ENCODE measurements at regions not wholly inside any gene's neighbourhood (a gene's known extent, or its start where the extent isn't known, plus 50 kb on each side); places are given as distances from the start of the nearest gene placed in this dataset.

GRCh38 chr6:27025351-27025750 lies 222.2 kb upstream of the PRSS16 start (continued):
- no peak for TF ChIP-seq AFF4 (CRISPR knock-in tag; IDR thresholded peaks at IDR 0.05; ENCODE audit: borderline replicate concordance)
- TF ChIP-seq ZNF423 (CRISPR knock-in tag; IDR thresholded peaks at IDR 0.05) = no peak
- TF ChIP-seq E2F4 (CRISPR knock-in tag; IDR thresholded peaks at IDR 0.05; ENCODE audit: borderline replicate concordance, low read depth) = no peak
- no peak for TF ChIP-seq GABPB1 (CRISPR knock-in tag; IDR thresholded peaks at IDR 0.05)
- no peak for TF ChIP-seq CREB1 (CRISPR knock-in tag; IDR thresholded peaks at IDR 0.05)
- TF ChIP-seq ZNF219 (CRISPR knock-in tag; IDR thresholded peaks at IDR 0.05; ENCODE audit: borderline replicate concordance) = no peak
- no peak for TF ChIP-seq IRF2 (CRISPR knock-in tag; IDR thresholded peaks at IDR 0.05; ENCODE audit: borderline replicate concordance, low read depth)
- TF ChIP-seq MAX (CRISPR knock-in tag; IDR thresholded peaks at IDR 0.05) = no peak
- TF ChIP-seq JAZF1 (CRISPR knock-in tag; IDR thresholded peaks at IDR 0.05) = no peak
- TF ChIP-seq NR3C1 (CRISPR knock-in tag; conservative IDR thresholded peaks at IDR 0.05; ENCODE audit: low read depth) = no peak
- TF ChIP-seq RORB (CRISPR knock-in tag; IDR thresholded peaks at IDR 0.05) = no peak
- TF ChIP-seq ATF6 (CRISPR knock-in tag; IDR thresholded peaks at IDR 0.05) = no peak
- TF ChIP-seq ZNF232 (CRISPR knock-in tag; IDR thresholded peaks at IDR 0.05) = no peak
- TF ChIP-seq ZNF263 (CRISPR knock-in tag; IDR thresholded peaks at IDR 0.05; ENCODE audit: low read depth) = no peak
- no peak for TF ChIP-seq ESRRA (CRISPR knock-in tag; IDR thresholded peaks at IDR 0.05; ENCODE audit: borderline replicate concordance)

GRCh38 chr6:27026361-27026760 lies 221.1 kb upstream of the PRSS16 start:
- POLR2A ChIA-PET = interaction anchor here (0.6 to 1.0 kb wide), 2 partner anchors 442 to 1782 kb away, joined by 4 to 5 read pairs; no protein-coding TSS in a partner anchor
- Mint-ChIP-seq H3K9me3 (no peaks in the 10 kb centered on the region), H3K36me3 (no peaks in the 10 kb centered on the region), H3K4me3 (no peak overlapping the region), H3K4me1 (no peaks in the 10 kb centered on the region), H3K27me3 (ENCODE audit: low read depth) (peaks cover 5% of the 10 kb centered on the region; the same call in 1 of the 2 replicates), H3K27ac (no peak overlapping the region)
- no peak for DNase-seq (ENCODE audit: low spot score)
- no peak for ATAC-seq
- CTCF ChIA-PET = no interaction called here
- TF ChIP-seq USF1 (CRISPR knock-in tag; IDR thresholded peaks at IDR 0.05) = no peak
- TF ChIP-seq IRF2 (CRISPR knock-in tag; IDR thresholded peaks at IDR 0.05; ENCODE audit: borderline replicate concordance, low read depth) = no peak
- no peak for TF ChIP-seq FOXP1 (CRISPR knock-in tag; IDR thresholded peaks at IDR 0.05; ENCODE audit: borderline replicate concordance)
- TF ChIP-seq ATF6 (CRISPR knock-in tag; IDR thresholded peaks at IDR 0.05) = no peak
- TF ChIP-seq ZMAT4 (CRISPR knock-in tag; IDR thresholded peaks at IDR 0.05) = no peak
- TF ChIP-seq ZNF512 (CRISPR knock-in tag; IDR thresholded peaks at IDR 0.05; ENCODE audit: borderline replicate concordance) = no peak

Data from WTC11 (cell line).